ENCODE measurements at regions not wholly inside any gene's neighbourhood (a gene's known extent, or its start where the extent isn't known, plus 50 kb on each side); places are given as distances from the start of the nearest gene placed in this dataset.
"Not testable (repeated sequence)": the region's sequence is repeated elsewhere in the genome, so short reads cannot be mapped to it uniquely, and the experiment has no call there.

GRCh38 chr1:191709215-191709614 lies 449.0 kb upstream of the RGS18 start:
- H3K36me3 Mint-ChIP-seq: no peaks in the 10 kb centered on the region
- no peak for ATAC-seq

GRCh38 chr1:191711961-191712360 lies 446.3 kb upstream of the RGS18 start:
- DNase-seq (ENCODE audit: low spot score) (no peak), ATAC-seq (no peak)
- Mint-ChIP-seq H3K36me3 (no peaks in the 10 kb centered on the region), H3K4me1 (ENCODE audit: low read depth in 2 of 2) (no peaks in the 10 kb centered on the region), H3K4me3 (no peak overlapping the region), H3K9me3 (peaks cover 20% of the 10 kb centered on the region), H3K27ac (no peak overlapping the region), H3K27me3 (no peaks in the 10 kb centered on the region)

More at GRCh38 chr1:191709215-191709614, 449.0 kb upstream of the RGS18 start:
- Mint-ChIP-seq H3K27me3 (no peaks in the 10 kb centered on the region), H3K4me3 (no peak overlapping the region), H3K4me1 (ENCODE audit: low read depth in 2 of 2) (no peaks in the 10 kb centered on the region), H3K27ac (no peak overlapping the region), H3K9me3 (peaks cover 11% of the 10 kb centered on the region)
- DNase-seq (ENCODE audit: low spot score): no peak

GRCh38 chr1:191714845-191715244 lies 443.4 kb upstream of the RGS18 start:
- no peak for ATAC-seq
- no peaks in the 10 kb centered on the region for H3K4me1 Mint-ChIP-seq (ENCODE audit: low read depth in 2 of 2)
- no peaks in the 10 kb centered on the region for H3K36me3 Mint-ChIP-seq
- peaks cover 14% of the 10 kb centered on the region for H3K9me3 Mint-ChIP-seq
- no peak for DNase-seq (ENCODE audit: low spot score)
- no peak overlapping the region for H3K27ac Mint-ChIP-seq
- no peak overlapping the region for H3K4me3 Mint-ChIP-seq
- H3K27me3 Mint-ChIP-seq: no peaks in the 10 kb centered on the region

GRCh38 chr1:191729742-191730141 lies 428.5 kb upstream of the RGS18 start:
- no peak for ATAC-seq
- Mint-ChIP-seq H3K9me3 (peaks cover 24% of the 10 kb centered on the region), H3K4me1 (ENCODE audit: low read depth in 2 of 2) (no peaks in the 10 kb centered on the region), H3K27ac (no peak overlapping the region), H3K4me3 (no peak overlapping the region), H3K36me3 (peaks cover 15% of the 10 kb centered on the region), H3K27me3 (no peaks in the 10 kb centered on the region)
- DNase-seq (ENCODE audit: low spot score): no peak

GRCh38 chr1:191731608-191732302 lies 426.5 kb upstream of the RGS18 start:
- not testable (repeated sequence) for ATAC-seq; DNase-seq (ENCODE audit: low spot score); H3K27ac Mint-ChIP-seq; H3K36me3 Mint-ChIP-seq; H3K4me3 Mint-ChIP-seq; H3K27me3 Mint-ChIP-seq; H3K4me1 Mint-ChIP-seq (ENCODE audit: low read depth in 2 of 2)
- peaks cover 24% of the 10 kb centered on the region for H3K9me3 Mint-ChIP-seq

GRCh38 chr1:191734321-191734720 lies 423.9 kb upstream of the RGS18 start:
- DNase-seq (ENCODE audit: low spot score): no peak
- Mint-ChIP-seq H3K4me1 (ENCODE audit: low read depth in 2 of 2) (no peaks in the 10 kb centered on the region), H3K4me3 (no peak overlapping the region), H3K36me3 (peaks cover 7% of the 10 kb centered on the region), H3K27ac (no peak overlapping the region), H3K27me3 (no peaks in the 10 kb centered on the region), H3K9me3 (peaks cover 26% of the 10 kb centered on the region)
- ATAC-seq: no peak

- H3K9me3 Mint-ChIP-seq: peaks cover 16% of the 10 kb centered on the region
- DNase-seq (ENCODE audit: low spot score): no peak
- no peak for ATAC-seq
- H3K27me3 Mint-ChIP-seq: no peaks in the 10 kb centered on the region
- H3K4me1 Mint-ChIP-seq (ENCODE audit: low read depth in 2 of 2): no peaks in the 10 kb centered on the region
- no peak overlapping the region for H3K27ac Mint-ChIP-seq
- H3K4me3 Mint-ChIP-seq: no peak overlapping the region
- no peaks in the 10 kb centered on the region for H3K36me3 Mint-ChIP-seq
Observed at GRCh38 chr1:191739544-191739943, 418.7 kb upstream of the RGS18 start.

GRCh38 chr1:191752342-191752741 lies 405.9 kb upstream of the RGS18 start:
- Mint-ChIP-seq H3K4me1 (ENCODE audit: low read depth in 2 of 2) (no peaks in the 10 kb centered on the region), H3K36me3 (no peaks in the 10 kb centered on the region), H3K27ac (no peak overlapping the region), H3K4me3 (no peak overlapping the region), H3K9me3 (peaks cover 8% of the 10 kb centered on the region), H3K27me3 (no peaks in the 10 kb centered on the region)
- no peak for ATAC-seq
- no peak for DNase-seq (ENCODE audit: low spot score)

- Mint-ChIP-seq H3K27me3 (no peaks in the 10 kb centered on the region), H3K27ac (no peak overlapping the region), H3K4me1 (ENCODE audit: low read depth in 2 of 2) (no peaks in the 10 kb centered on the region), H3K36me3 (no peaks in the 10 kb centered on the region), H3K9me3 (peaks cover 11% of the 10 kb centered on the region), H3K4me3 (no peak overlapping the region)
- no peak for DNase-seq (ENCODE audit: low spot score)
- no peak for ATAC-seq
Observed at GRCh38 chr1:191760016-191760415, 398.2 kb upstream of the RGS18 start.

- DNase-seq (ENCODE audit: low spot score): no peak
- Mint-ChIP-seq H3K36me3 (no peaks in the 10 kb centered on the region), H3K27me3 (no peaks in the 10 kb centered on the region), H3K4me1 (ENCODE audit: low read depth in 2 of 2) (no peaks in the 10 kb centered on the region), H3K4me3 (no peak overlapping the region), H3K9me3 (peaks cover 6% of the 10 kb centered on the region), H3K27ac (no peak overlapping the region)
- ATAC-seq: no peak
Observed at GRCh38 chr1:191788551-191788950, 369.7 kb upstream of the RGS18 start.

- no peaks in the 10 kb centered on the region for H3K4me1 Mint-ChIP-seq (ENCODE audit: low read depth in 2 of 2)
- H3K27me3 Mint-ChIP-seq: no peaks in the 10 kb centered on the region
- no peak overlapping the region for H3K27ac Mint-ChIP-seq
- no peaks in the 10 kb centered on the region for H3K9me3 Mint-ChIP-seq
- ATAC-seq (no peak), DNase-seq (ENCODE audit: low spot score) (no peak)
- no peak overlapping the region for H3K4me3 Mint-ChIP-seq
- no peaks in the 10 kb centered on the region for H3K36me3 Mint-ChIP-seq
Observed at GRCh38 chr1:191798178-191798577, 360.1 kb upstream of the RGS18 start.

GRCh38 chr1:191804311-191804710 lies 354.0 kb upstream of the RGS18 start:
- H3K9me3 Mint-ChIP-seq: peaks cover 13% of the 10 kb centered on the region
- H3K4me1 Mint-ChIP-seq (ENCODE audit: low read depth in 2 of 2): no peaks in the 10 kb centered on the region
- H3K4me3 Mint-ChIP-seq: no peak overlapping the region
- ATAC-seq (no peak), DNase-seq (ENCODE audit: low spot score) (no peak)
- no peaks in the 10 kb centered on the region for H3K27me3 Mint-ChIP-seq
- no peak overlapping the region for H3K27ac Mint-ChIP-seq
- peaks cover 4% of the 10 kb centered on the region for H3K36me3 Mint-ChIP-seq

GRCh38 chr1:191813593-191813992 lies 344.7 kb upstream of the RGS18 start:
- ATAC-seq; H3K27me3 Mint-ChIP-seq; DNase-seq (ENCODE audit: low spot score); H3K4me1 Mint-ChIP-seq (ENCODE audit: low read depth in 2 of 2); H3K36me3 Mint-ChIP-seq; H3K27ac Mint-ChIP-seq; H3K4me3 Mint-ChIP-seq: not testable (repeated sequence)
- peaks cover 20% of the 10 kb centered on the region for H3K9me3 Mint-ChIP-seq

- ATAC-seq (no peak), DNase-seq (ENCODE audit: low spot score) (no peak)
- no peaks in the 10 kb centered on the region for H3K27me3 Mint-ChIP-seq
- no peak overlapping the region for H3K4me3 Mint-ChIP-seq
- H3K9me3 Mint-ChIP-seq: peaks cover 19% of the 10 kb centered on the region
- H3K36me3 Mint-ChIP-seq: peaks cover 4% of the 10 kb centered on the region
- H3K27ac Mint-ChIP-seq: no peak overlapping the region
- no peaks in the 10 kb centered on the region for H3K4me1 Mint-ChIP-seq (ENCODE audit: low read depth in 2 of 2)
Observed at GRCh38 chr1:191818198-191818597, 340.1 kb upstream of the RGS18 start.

GRCh38 chr1:191831572-191831971 lies 326.7 kb upstream of the RGS18 start:
- Mint-ChIP-seq H3K36me3 (no peaks in the 10 kb centered on the region), H3K4me3 (no peak overlapping the region), H3K9me3 (peaks cover 8% of the 10 kb centered on the region), H3K27me3 (no peaks in the 10 kb centered on the region), H3K4me1 (ENCODE audit: low read depth in 2 of 2) (no peaks in the 10 kb centered on the region), H3K27ac (no peak overlapping the region)
- ATAC-seq: no peak
- DNase-seq (ENCODE audit: low spot score): no peak

Measured in natural killer cell treated with Interleukin-12 subunit alpha and Interleukin-12 subunit beta and Interleukin-15 and Interleukin-18, amount 100 ng/mL, for 72 hours (primary cell).